ENCODE measurements at regions not wholly inside any gene's neighbourhood (a gene's known extent, or its start where the extent isn't known, plus 50 kb on each side); places are given as distances from the start of the nearest gene placed in this dataset.

DNA sequence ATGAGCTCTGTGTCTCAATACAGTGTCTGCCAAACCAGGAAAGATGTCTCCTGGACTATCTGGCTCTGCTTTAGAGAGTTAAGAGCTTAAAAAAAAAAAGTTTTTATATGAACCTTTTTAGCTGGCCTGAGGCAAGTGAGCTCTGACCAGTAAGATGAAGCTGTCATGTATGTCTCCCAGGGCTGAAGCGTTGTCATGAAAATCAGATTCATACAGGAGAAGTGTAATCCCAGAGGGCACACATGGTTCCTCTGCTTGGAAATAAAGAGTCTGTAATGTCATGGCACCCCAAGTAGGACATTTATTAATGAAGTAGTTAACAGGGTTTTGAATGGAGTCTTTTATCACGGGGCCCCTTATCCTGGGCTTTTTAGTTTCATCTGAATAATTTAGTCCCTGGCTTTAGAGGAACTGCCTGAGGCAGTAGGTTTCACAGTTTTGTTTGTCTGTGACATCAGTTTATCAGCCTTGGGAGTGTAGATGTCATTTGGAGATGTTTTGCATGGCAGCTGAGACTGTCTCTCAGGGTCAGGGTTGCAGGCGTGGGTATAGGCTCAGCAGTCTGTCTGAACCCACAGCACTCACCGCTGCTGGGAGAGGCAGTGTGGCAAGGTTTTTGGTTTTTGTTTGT lies 223.3 kb downstream of the DIRAS2 start:
- Mint-ChIP-seq H3K4me3 (ENCODE audit: unreplicated experiment) (peak overlapping the region; percentile 24), H3K4me1 (ENCODE audit: unreplicated experiment) (peaks cover 43% of the 10 kb centered on the region), H3K36me3 (ENCODE audit: unreplicated experiment) (no peaks in the 10 kb centered on the region), H3K27me3 (ENCODE audit: unreplicated experiment) (no peaks in the 10 kb centered on the region), H3K9me3 (ENCODE audit: unreplicated experiment) (no peaks in the 10 kb centered on the region), H3K27ac (ENCODE audit: unreplicated experiment) (peak overlapping the region; percentile 94)
- TF ChIP-seq, protein P1, sequence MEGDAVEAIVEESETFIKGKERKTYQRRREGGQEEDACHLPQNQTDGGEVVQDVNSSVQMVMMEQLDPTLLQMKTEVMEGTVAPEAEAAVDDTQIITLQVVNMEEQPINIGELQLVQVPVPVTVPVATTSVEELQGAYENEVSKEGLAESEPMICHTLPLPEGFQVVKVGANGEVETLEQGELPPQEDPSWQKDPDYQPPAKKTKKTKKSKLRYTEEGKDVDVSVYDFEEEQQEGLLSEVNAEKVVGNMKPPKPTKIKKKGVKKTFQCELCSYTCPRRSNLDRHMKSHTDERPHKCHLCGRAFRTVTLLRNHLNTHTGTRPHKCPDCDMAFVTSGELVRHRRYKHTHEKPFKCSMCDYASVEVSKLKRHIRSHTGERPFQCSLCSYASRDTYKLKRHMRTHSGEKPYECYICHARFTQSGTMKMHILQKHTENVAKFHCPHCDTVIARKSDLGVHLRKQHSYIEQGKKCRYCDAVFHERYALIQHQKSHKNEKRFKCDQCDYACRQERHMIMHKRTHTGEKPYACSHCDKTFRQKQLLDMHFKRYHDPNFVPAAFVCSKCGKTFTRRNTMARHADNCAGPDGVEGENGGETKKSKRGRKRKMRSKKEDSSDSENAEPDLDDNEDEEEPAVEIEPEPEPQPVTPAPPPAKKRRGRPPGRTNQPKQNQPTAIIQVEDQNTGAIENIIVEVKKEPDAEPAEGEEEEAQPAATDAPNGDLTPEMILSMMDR (IDR thresholded peaks at IDR 0.05), result no peak
- no peak for DNase-seq (ENCODE audit: extremely low spot score, unreplicated experiment)

DNA sequence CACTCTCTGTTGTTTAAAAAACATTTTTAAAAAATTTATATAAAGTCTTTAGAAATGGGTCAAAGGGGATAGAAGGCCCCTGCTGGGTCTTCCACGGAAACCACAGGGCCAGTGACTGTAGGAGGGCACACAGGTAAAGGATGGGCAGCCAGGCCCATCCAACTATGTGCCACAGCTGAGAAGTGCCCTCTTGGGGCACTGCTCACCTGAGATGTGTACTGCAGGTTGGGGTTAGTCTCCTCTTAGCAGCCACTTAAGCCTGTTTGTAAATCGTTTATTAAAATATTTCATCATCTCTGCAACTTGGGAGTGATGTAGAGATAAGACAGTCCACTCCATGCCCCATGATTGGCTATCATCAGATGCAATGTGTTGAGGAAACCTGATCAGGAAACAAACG lies 222.4 kb downstream of the DIRAS2 start:
- H3K36me3 Mint-ChIP-seq (ENCODE audit: unreplicated experiment), result no peaks in the 10 kb centered on the region
- H3K9me3 Mint-ChIP-seq (ENCODE audit: unreplicated experiment), result no peaks in the 10 kb centered on the region
- no peak overlapping the region for H3K4me3 Mint-ChIP-seq (ENCODE audit: unreplicated experiment)
- TF ChIP-seq, protein P1 (IDR thresholded peaks at IDR 0.05), result no peak
- H3K4me1 Mint-ChIP-seq (ENCODE audit: unreplicated experiment), result peaks cover 43% of the 10 kb centered on the region
- H3K27ac Mint-ChIP-seq (ENCODE audit: unreplicated experiment), result peak overlapping the region; percentile 60
- H3K27me3 Mint-ChIP-seq (ENCODE audit: unreplicated experiment), result no peaks in the 10 kb centered on the region
- no peak for DNase-seq (ENCODE audit: extremely low spot score, unreplicated experiment)

- no peaks in the 10 kb centered on the region for H3K27me3 Mint-ChIP-seq (ENCODE audit: unreplicated experiment)
- H3K27ac Mint-ChIP-seq (ENCODE audit: unreplicated experiment), result peak overlapping the region; percentile 60
- no peak for DNase-seq (ENCODE audit: extremely low spot score, unreplicated experiment)
- peaks cover 43% of the 10 kb centered on the region for H3K4me1 Mint-ChIP-seq (ENCODE audit: unreplicated experiment)
- H3K9me3 Mint-ChIP-seq (ENCODE audit: unreplicated experiment), result no peaks in the 10 kb centered on the region
- TF ChIP-seq, protein P1 (IDR thresholded peaks at IDR 0.05), result no peak
- H3K4me3 Mint-ChIP-seq (ENCODE audit: unreplicated experiment), result no peak overlapping the region
- no peaks in the 10 kb centered on the region for H3K36me3 Mint-ChIP-seq (ENCODE audit: unreplicated experiment)
Measured at GRCh38 chr9:90420768-90421513, 221.7 kb downstream of the DIRAS2 start.

- Mint-ChIP-seq H3K4me3 (ENCODE audit: unreplicated experiment) (no peak overlapping the region), H3K36me3 (ENCODE audit: unreplicated experiment) (no peaks in the 10 kb centered on the region), H3K27ac (ENCODE audit: unreplicated experiment) (no peak overlapping the region), H3K4me1 (ENCODE audit: unreplicated experiment) (peaks cover 43% of the 10 kb centered on the region), H3K27me3 (ENCODE audit: unreplicated experiment) (no peaks in the 10 kb centered on the region), H3K9me3 (ENCODE audit: unreplicated experiment) (no peaks in the 10 kb centered on the region)
- DNase-seq (ENCODE audit: extremely low spot score, unreplicated experiment), result no peak
- TF ChIP-seq, protein P1 (IDR thresholded peaks at IDR 0.05), result no peak
Measured at GRCh38 chr9:90421786-90422185, 220.8 kb downstream of the DIRAS2 start.

- TF ChIP-seq, protein P1 (IDR thresholded peaks at IDR 0.05), result no peak
- Mint-ChIP-seq H3K27ac (ENCODE audit: unreplicated experiment) (no peak overlapping the region), H3K4me3 (ENCODE audit: unreplicated experiment) (no peak overlapping the region), H3K36me3 (ENCODE audit: unreplicated experiment) (no peaks in the 10 kb centered on the region), H3K27me3 (ENCODE audit: unreplicated experiment) (no peaks in the 10 kb centered on the region), H3K9me3 (ENCODE audit: unreplicated experiment) (no peaks in the 10 kb centered on the region), H3K4me1 (ENCODE audit: unreplicated experiment) (peaks cover 32% of the 10 kb centered on the region)
- DNase-seq (ENCODE audit: extremely low spot score, unreplicated experiment), result no peak
Measured at GRCh38 chr9:90423661-90424193, 218.9 kb downstream of the DIRAS2 start.
